Esophagus squamous epithelium (tissue), 4 donors: ENCODE measurements at regions not wholly inside any gene's neighbourhood (a gene's known extent, or its start where the extent isn't known, plus 50 kb on each side); places are given as distances from the start of the nearest gene placed in this dataset.

Source experiments
- POLR2A ChIP-seq, 4 donors: fragments of 450-650 bp; IDR thresholded peaks; one replicate each; pipeline ENCODE4 v1.6.1; 2017; ENCODE audit warnings: antibody characterized with exemption in 4 of 4, mild to moderate bottlenecking in 4 of 4, moderate library complexity in 3 of 4
- TF ChIP-seq, protein P1 (sequence below), 6 experiments: fragments of 450-650 bp in 4 of 6; fragments of 200-600 bp in 2 of 6; sonication (generic) in 2 of 6; IDR thresholded peaks; one replicate each; pipeline ENCODE4 v1.5.1; 2016 to 2019; ENCODE audit warnings: antibody characterized with exemption in 6 of 6, mild to moderate bottlenecking in 4 of 6, moderate library complexity in 4 of 6

DNA sequence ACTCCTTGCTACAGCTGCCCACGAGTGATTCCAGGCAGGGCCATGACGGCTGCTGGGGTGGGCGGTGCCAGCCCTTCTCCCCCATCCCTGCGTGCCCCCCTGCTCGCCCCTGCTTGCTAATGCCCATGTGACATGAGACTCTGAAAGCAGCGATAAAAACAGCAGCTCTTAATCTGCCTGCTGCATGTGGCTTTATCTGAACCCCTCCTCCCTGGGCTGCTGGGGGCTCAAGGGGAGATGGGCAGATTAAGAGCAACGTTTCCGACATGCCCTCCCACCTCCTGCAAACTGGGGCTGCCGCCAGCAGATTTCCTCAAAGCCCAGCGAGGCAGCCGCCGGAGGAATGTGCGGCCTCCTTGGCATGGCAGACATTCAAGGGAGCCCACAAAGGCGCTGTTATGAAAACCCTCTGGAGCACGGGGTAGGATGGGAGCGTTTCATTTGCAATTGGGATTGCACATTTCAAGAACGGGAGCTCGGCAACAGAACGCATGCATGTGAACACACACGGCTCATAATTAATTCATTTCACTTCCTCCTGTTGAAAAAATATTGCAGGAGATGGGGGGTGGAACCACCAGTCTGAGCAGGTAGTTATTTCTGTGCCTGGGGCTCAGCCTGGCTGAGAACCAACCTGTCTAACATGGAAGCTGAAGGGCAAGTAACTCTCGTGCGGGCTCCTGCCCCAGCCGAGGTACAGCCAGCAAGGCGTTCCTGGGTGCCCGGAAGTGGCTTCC, 504.2 kb upstream of the PROK2 start:
- TF ChIP-seq POLR2A (IDR thresholded peaks at IDR 0.05), result no peak
- TF ChIP-seq, protein P1, sequence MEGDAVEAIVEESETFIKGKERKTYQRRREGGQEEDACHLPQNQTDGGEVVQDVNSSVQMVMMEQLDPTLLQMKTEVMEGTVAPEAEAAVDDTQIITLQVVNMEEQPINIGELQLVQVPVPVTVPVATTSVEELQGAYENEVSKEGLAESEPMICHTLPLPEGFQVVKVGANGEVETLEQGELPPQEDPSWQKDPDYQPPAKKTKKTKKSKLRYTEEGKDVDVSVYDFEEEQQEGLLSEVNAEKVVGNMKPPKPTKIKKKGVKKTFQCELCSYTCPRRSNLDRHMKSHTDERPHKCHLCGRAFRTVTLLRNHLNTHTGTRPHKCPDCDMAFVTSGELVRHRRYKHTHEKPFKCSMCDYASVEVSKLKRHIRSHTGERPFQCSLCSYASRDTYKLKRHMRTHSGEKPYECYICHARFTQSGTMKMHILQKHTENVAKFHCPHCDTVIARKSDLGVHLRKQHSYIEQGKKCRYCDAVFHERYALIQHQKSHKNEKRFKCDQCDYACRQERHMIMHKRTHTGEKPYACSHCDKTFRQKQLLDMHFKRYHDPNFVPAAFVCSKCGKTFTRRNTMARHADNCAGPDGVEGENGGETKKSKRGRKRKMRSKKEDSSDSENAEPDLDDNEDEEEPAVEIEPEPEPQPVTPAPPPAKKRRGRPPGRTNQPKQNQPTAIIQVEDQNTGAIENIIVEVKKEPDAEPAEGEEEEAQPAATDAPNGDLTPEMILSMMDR (IDR thresholded peaks at IDR 0.05), result no peak
